ENCODE measurements at regions not wholly inside any gene's neighbourhood (a gene's known extent, or its start where the extent isn't known, plus 50 kb on each side); places are given as distances from the start of the nearest gene placed in this dataset.
"Not testable (repeated sequence)": the region's sequence is repeated elsewhere in the genome, so short reads cannot be mapped to it uniquely, and the experiment has no call there.

GRCh38 chr1:213689260-213689659 is 298.5 kb upstream of the PROX1 start:
- DNase-seq: no peak

- DNase-seq: no peak
These were observed 297.3 kb upstream of the PROX1 start for GRCh38 chr1:213690341-213690917.

GRCh38 chr1:213692321-213692720 is 295.5 kb upstream of the PROX1 start:
- no peak for DNase-seq

- DNase-seq: no peak
These were observed 293.9 kb upstream of the PROX1 start for GRCh38 chr1:213693864-213694263.

GRCh38 chr1:213697192-213697802 is 290.5 kb upstream of the PROX1 start:
- no peak for DNase-seq

- no peak for DNase-seq
These were observed 289.6 kb upstream of the PROX1 start for GRCh38 chr1:213698092-213698702.

- no peak for DNase-seq
These were observed 285.1 kb upstream of the PROX1 start for GRCh38 chr1:213702703-213703102.

GRCh38 chr1:213704941-213705340 is 282.8 kb upstream of the PROX1 start:
- DNase-seq: no peak

GRCh38 chr1:213711833-213712490 is 275.8 kb upstream of the PROX1 start:
- DNase-seq: not testable (repeated sequence)

GRCh38 chr1:213714645-213715044 is 273.1 kb upstream of the PROX1 start:
- no peak for DNase-seq

GRCh38 chr1:213715182-213715581 is 272.6 kb upstream of the PROX1 start:
- DNase-seq: no peak

GRCh38 chr1:213719462-213719861 is 268.3 kb upstream of the PROX1 start:
- DNase-seq: no peak

GRCh38 chr1:213720032-213720431 is 267.7 kb upstream of the PROX1 start:
- no peak for DNase-seq

- DNase-seq: no peak
These were observed 264.6 kb upstream of the PROX1 start for GRCh38 chr1:213723187-213723586.

- no peak for DNase-seq
These were observed 262.9 kb upstream of the PROX1 start for GRCh38 chr1:213724640-213725536.

GRCh38 chr1:213727853-213728592 is 259.8 kb upstream of the PROX1 start:
- DNase-seq: no peak

- no peak for DNase-seq
These were observed 258.9 kb upstream of the PROX1 start for GRCh38 chr1:213728593-213729536.

GRCh38 chr1:213733705-213734104 is 254.1 kb upstream of the PROX1 start:
- DNase-seq: no peak

- no peak for DNase-seq
These were observed 250.3 kb upstream of the PROX1 start for GRCh38 chr1:213737398-213738035.

GRCh38 chr1:213738658-213739057 is 249.1 kb upstream of the PROX1 start:
- DNase-seq: no peak

GRCh38 chr1:213742992-213743391 is 244.8 kb upstream of the PROX1 start:
- DNase-seq: no peak
